KOPT-K1 (cell line): ENCODE measurements at regions not wholly inside any gene's neighbourhood (a gene's known extent, or its start where the extent isn't known, plus 50 kb on each side); places are given as distances from the start of the nearest gene placed in this dataset.
"Not testable (repeated sequence)": the region's sequence is repeated elsewhere in the genome, so short reads cannot be mapped to it uniquely, and the experiment has no call there.

Source experiments
- H3K27ac ChIP-seq: fragments of 200-600 bp; sonication (generic); 2 replicates; pipeline ENCODE4 v1.5.1; 2016; ENCODE audit warnings: antibody characterized with exemption, mild to moderate bottlenecking, low read depth, low read length; ENCODE audit not compliant: poor library complexity, severe bottlenecking
- H3K36me3 ChIP-seq: fragments of 200-600 bp; sonication (generic); 2 replicates; pipeline ENCODE4 v1.5.1; 2017; ENCODE audit warnings: antibody characterized with exemption, mild to moderate bottlenecking, low read length, moderate library complexity; ENCODE audit not compliant: insufficient read depth
- H3K9me3 ChIP-seq: fragments of 200-600 bp; sonication (generic); 2 replicates; pipeline ENCODE4 v1.5.1; 2017; ENCODE audit warnings: antibody characterized with exemption, low read length, mild to moderate bottlenecking; ENCODE audit not compliant: insufficient read depth, poor library complexity, severe bottlenecking

GRCh38 chr2:58378152-58378551 lies 137.0 kb upstream of the FANCL start:
- Histone ChIP-seq H3K27ac (no peak overlapping the region), H3K9me3 (no peaks in the 10 kb centered on the region), H3K36me3 (no peaks in the 10 kb centered on the region)

- no peak overlapping the region for H3K27ac ChIP-seq
- H3K36me3 ChIP-seq, result no peaks in the 10 kb centered on the region
- H3K9me3 ChIP-seq, result no peaks in the 10 kb centered on the region
Observed at GRCh38 chr2:58377181-58377580, 136.1 kb upstream of the FANCL start.

GRCh38 chr2:58376592-58376991 lies 135.5 kb upstream of the FANCL start:
- no peaks in the 10 kb centered on the region for H3K36me3 ChIP-seq
- no peaks in the 10 kb centered on the region for H3K9me3 ChIP-seq

GRCh38 chr2:58369594-58369993 lies 128.5 kb upstream of the FANCL start:
- H3K27ac ChIP-seq, result no peak overlapping the region
- no peaks in the 10 kb centered on the region for H3K9me3 ChIP-seq
- no peaks in the 10 kb centered on the region for H3K36me3 ChIP-seq

More at GRCh38 chr2:58376592-58376991, 135.5 kb upstream of the FANCL start:
- no peak overlapping the region for H3K27ac ChIP-seq

GRCh38 chr2:58364098-58364497 lies 123.0 kb upstream of the FANCL start:
- Histone ChIP-seq H3K36me3 (no peaks in the 10 kb centered on the region), H3K9me3 (no peaks in the 10 kb centered on the region), H3K27ac (no peak overlapping the region)

GRCh38 chr2:58358026-58358425 lies 116.9 kb upstream of the FANCL start:
- Histone ChIP-seq H3K27ac (no peak overlapping the region), H3K9me3 (no peaks in the 10 kb centered on the region), H3K36me3 (no peaks in the 10 kb centered on the region)

- Histone ChIP-seq H3K27ac (no peak overlapping the region), H3K9me3 (no peaks in the 10 kb centered on the region), H3K36me3 (no peaks in the 10 kb centered on the region)
Observed at GRCh38 chr2:58357521-58357920, 116.4 kb upstream of the FANCL start.

GRCh38 chr2:58354230-58354629 lies 113.1 kb upstream of the FANCL start:
- Histone ChIP-seq H3K9me3 (no peaks in the 10 kb centered on the region), H3K27ac (no peak overlapping the region), H3K36me3 (no peaks in the 10 kb centered on the region)

GRCh38 chr2:58350484-58350883 lies 109.4 kb upstream of the FANCL start:
- Histone ChIP-seq H3K27ac (no peak overlapping the region), H3K36me3 (no peaks in the 10 kb centered on the region), H3K9me3 (no peaks in the 10 kb centered on the region)

- Histone ChIP-seq H3K27ac (no peak overlapping the region), H3K9me3 (no peaks in the 10 kb centered on the region), H3K36me3 (no peaks in the 10 kb centered on the region)
Observed at GRCh38 chr2:58347810-58348209, 106.7 kb upstream of the FANCL start.

GRCh38 chr2:58341047-58341446 lies 99.9 kb upstream of the FANCL start:
- H3K27ac ChIP-seq, result no peak overlapping the region

GRCh38 chr2:58339548-58340243 lies 98.6 kb upstream of the FANCL start:
- Histone ChIP-seq H3K9me3 (peaks cover 8% of the 10 kb centered on the region), H3K36me3 (no peaks in the 10 kb centered on the region), H3K27ac (no peak overlapping the region)

More at GRCh38 chr2:58341047-58341446, 99.9 kb upstream of the FANCL start:
- Histone ChIP-seq H3K9me3 (peaks cover 8% of the 10 kb centered on the region), H3K36me3 (no peaks in the 10 kb centered on the region)

GRCh38 chr2:58336416-58336815 lies 95.3 kb upstream of the FANCL start:
- H3K27ac ChIP-seq, result no peak overlapping the region
- peaks cover 3% of the 10 kb centered on the region for H3K9me3 ChIP-seq
- H3K36me3 ChIP-seq, result no peaks in the 10 kb centered on the region

GRCh38 chr2:58334414-58334813 lies 93.3 kb upstream of the FANCL start:
- Histone ChIP-seq H3K9me3 (no peaks in the 10 kb centered on the region), H3K27ac (no peak overlapping the region), H3K36me3 (no peaks in the 10 kb centered on the region)

GRCh38 chr2:58325296-58325895 lies 84.3 kb upstream of the FANCL start:
- H3K36me3 ChIP-seq, H3K27ac ChIP-seq, H3K9me3 ChIP-seq: not testable (repeated sequence)

- Histone ChIP-seq H3K9me3 (no peaks in the 10 kb centered on the region), H3K27ac (no peak overlapping the region), H3K36me3 (no peaks in the 10 kb centered on the region)
Observed at GRCh38 chr2:58319481-58319880, 78.4 kb upstream of the FANCL start.
